Activated CD4-positive, alpha-beta T cell treated with anti-CD3 and anti-CD28 coated beads for 4 hours (primary cell): ENCODE measurements at regions not wholly inside any gene's neighbourhood (a gene's known extent, or its start where the extent isn't known, plus 50 kb on each side); places are given as distances from the start of the nearest gene placed in this dataset.

ENCODE experiments used
- DNase-seq, 2 donors: peaks; one replicate each; pipeline ENCODE4 v3.0.0-alpha.2; 2020

GRCh38 chr7:7122701-7123281 is 59.6 kb upstream of the C1GALT1 start:
- DNase-seq, result no peak

GRCh38 chr7:7125963-7126362 is 56.4 kb upstream of the C1GALT1 start:
- DNase-seq, result no peak

DNA sequence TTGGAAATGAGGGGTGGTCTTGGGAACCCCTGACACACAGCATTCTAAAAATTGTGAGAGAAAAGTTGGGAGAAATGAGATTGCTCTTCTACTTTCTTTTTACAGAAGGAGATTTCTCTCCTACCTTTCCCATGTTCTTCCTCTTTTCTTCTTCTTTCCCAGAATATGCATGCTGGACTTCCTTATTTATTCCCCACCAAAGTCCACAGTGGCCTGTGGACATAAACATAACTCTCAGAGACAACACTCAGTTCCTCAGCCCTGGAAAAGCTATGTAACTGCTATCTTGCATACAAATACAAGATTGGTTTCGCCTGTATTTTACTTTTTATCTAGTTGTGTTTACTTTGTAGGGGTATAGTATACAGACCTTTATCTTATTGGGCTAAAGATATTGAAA is 54.6 kb upstream of the C1GALT1 start:
- DNase-seq, result no peak

GRCh38 chr7:7129381-7129780 is 53.0 kb upstream of the C1GALT1 start:
- DNase-seq, result no peak

DNA sequence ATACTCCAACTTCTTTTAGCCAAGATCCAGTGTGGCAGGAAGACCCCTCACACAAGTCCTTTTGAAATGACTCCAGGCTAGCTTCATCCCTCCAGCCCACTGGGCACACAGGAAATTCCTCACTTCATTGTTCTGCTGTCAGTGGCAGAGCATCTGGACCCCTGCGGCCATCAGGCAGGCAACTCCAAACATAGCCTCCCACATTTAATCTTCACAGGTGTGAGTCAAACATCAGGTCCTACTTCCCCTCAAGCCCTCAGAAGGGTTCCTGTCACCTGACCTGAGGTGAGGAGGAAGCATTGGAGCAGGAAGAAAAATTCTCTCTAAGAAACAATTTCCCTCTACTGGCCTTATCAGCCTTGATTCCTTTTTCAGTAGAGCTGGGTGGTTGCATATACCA is 51.1 kb upstream of the C1GALT1 start:
- no peak for DNase-seq
